Amniotic stem cell (primary cell): ENCODE measurements at regions not wholly inside any gene's neighbourhood (a gene's known extent, or its start where the extent isn't known, plus 50 kb on each side); places are given as distances from the start of the nearest gene placed in this dataset.
"Not testable (repeated sequence)": the region's sequence is repeated elsewhere in the genome, so short reads cannot be mapped to it uniquely, and the experiment has no call there.

Experiments
- DNase-seq: peaks from one replicate; lab custom pipeline; 2025; lab: John Stamatoyannopoulos, UW

DNA sequence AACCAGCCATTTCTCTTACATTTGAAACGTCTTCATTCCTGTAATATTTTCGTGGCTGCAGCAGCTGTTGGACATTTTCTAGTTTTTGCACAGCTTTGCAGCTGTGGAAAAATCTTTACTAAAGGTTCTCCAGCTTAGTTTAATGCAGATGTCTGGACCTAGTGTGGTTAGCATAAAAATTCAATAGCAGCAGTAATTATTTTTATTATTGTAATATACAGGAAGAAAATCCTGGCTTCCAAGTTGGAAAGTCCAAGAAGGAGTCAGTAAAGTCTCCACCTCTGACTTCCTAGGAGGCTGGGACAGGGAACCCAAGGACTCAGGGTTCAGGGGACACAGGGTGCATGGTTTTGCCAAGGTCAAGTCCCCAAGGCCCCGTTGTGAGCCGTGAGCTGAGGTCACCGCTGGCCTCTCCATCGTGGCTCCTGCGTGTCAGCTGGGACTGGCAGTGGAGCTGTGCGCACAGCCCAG lies 230.6 kb downstream of the FNDC1 start:
- DNase-seq, result no peak

GRCh38 chr6:159398633-159399032 lies 229.4 kb downstream of the FNDC1 start:
- DNase-seq, result no peak

GRCh38 chr6:159397753-159398152 lies 228.6 kb downstream of the FNDC1 start:
- no peak for DNase-seq

GRCh38 chr6:159395609-159396008 lies 226.4 kb downstream of the FNDC1 start:
- no peak for DNase-seq

DNA sequence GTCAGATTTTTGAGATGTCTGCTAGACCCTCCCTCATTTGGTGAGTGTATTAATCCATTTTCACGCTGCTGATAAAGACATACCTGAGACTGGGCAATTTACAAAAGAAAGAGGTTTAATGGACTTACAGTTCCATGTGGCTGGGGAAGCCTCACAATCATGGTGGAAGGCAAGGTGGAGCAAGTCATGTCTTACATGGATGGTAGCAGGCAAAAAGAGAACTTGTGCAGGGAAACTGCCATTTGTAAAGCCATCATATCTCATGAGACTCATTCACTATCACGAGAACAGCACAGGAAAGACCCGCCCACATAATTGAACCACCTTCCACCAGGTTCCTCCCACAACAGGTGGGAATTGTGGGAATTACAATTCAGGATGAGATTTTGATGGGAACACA lies 223.5 kb downstream of the FNDC1 start:
- not testable (repeated sequence) for DNase-seq

- DNase-seq, result no peak
These were observed 221.2 kb downstream of the FNDC1 start for GRCh38 chr6:159390381-159390780.

GRCh38 chr6:159389695-159390094 lies 220.5 kb downstream of the FNDC1 start:
- DNase-seq, result no peak

DNA sequence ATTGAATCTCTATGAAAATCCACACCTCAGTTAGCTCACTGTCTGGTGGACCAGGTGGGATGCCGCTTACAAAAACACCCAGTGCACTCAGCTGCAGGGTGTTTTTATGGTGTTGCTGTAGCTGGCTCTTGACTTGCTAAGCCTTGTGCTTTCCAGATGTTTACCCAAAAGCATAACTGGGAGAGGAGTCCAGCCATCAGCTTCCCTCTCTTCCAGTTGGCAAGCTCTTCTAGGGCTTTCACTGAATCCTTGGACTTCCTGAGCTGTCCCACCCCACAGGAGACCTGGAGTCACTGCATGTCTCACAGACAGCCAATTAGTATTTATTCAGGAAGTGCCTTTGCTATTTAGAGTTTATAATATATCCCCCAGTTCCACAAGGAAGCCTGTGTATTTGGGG lies 210.9 kb downstream of the FNDC1 start:
- DNase-seq, result no peak

GRCh38 chr6:159378411-159379328 lies 209.5 kb downstream of the FNDC1 start:
- DNase-seq, result no peak

DNA sequence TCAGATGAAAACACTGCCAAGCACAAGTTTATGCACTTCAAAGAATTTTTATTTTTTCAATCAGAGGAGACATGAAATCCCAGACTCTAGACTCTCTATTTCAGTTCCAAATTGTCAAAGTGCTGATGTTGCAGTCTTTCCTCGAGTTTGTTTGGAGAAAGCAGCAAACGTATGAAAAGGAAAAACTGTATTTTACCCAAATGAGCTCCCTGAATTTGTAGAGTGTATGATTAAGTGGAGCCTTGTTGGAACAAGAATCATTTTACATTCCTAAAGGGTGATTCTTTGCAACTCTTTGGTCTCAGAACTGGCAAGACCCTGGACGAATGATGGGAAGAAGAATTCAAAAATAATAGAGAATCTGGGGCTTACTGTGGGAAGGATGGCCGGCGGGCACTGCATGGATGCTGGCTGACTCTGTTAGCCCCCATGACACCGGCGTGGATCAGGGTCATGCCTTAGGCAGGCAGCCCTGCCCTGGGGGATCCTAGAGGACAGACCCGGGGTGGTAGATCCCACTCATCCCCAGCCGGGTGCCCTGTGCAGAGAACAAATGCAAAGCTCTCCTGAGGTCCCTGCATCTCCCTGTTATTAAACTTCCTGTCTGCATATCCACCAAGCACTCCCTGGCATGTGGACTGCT lies 207.4 kb downstream of the FNDC1 start:
- no peak for DNase-seq

DNA sequence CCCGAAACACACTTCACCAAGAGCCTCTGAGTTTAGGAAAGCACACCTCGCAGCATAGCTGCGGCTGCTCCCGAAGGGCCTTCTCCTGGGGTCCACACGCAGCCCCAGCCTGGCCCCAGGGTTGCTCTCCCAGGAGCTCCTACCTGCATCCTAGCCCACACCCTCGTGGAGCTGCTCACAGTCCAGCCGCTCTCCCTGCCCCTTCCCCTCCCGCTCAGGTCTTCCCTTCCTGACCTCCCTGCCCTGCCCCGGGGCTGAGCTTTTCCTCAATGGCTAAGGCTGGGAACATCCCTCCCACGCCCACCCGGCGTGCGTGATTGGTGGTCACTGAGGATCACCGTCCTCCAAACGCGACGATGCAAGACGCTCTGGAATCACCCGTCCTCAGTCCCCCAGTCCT lies 205.8 kb downstream of the FNDC1 start:
- DNase-seq, result no peak

DNA sequence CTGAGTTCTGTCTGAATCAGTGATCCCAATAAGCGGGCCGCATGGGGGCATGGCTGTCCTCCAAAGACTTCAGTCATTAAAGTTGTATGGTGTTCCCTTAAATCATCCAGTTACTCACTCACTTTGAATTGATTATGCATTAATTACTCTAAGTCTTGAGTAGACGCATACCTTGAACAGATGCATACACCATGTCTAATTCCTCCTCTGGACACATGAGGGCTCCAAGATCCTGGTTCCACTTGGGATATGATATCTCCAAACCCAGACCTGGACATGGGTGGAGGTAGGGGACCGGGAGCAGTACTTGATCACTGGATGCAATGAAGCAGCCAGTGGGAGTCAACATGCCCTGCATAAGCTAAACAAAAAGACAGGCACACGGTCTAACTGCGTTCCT lies 204.5 kb downstream of the FNDC1 start:
- DNase-seq, result no peak

DNA sequence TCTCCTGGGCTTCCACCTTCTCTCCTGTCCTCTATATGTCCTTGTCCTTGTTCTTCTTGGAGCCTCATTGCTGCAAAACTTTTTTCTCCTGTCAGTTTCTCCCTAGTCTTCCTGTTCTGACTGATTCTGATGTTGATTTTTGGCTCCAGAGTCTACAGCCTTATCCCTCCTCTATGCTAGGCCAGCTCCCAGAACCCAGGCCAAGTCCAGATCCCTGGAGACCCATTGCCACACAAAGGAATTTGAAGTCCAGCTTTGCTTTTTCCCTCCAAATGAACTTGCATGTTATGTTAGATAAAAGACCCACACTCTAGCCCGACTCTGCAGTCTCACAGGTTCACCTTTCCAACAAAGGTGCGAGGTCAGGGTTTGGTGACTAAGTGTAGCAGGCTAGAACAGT lies 203.1 kb downstream of the FNDC1 start:
- no peak for DNase-seq

DNA sequence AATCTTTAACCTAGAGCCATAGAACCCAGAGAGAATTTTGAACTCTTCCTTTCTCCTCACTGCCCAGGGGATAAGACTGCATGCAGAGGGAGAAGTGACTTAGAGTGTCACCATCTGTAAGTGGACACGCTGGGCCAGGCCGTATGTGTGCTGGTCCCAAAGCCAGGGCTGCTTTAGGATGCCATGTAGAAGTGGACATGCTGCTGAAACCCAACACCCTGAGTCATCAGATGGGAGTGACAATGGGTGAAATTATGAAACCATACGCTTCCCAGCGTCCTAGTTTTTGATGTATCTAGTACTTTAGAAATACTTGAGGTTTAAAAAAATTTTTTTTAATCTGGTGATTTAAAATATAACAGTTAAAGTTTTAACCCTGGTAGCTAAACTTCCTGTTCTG lies 191.1 kb downstream of the FNDC1 start:
- no peak for DNase-seq

DNA sequence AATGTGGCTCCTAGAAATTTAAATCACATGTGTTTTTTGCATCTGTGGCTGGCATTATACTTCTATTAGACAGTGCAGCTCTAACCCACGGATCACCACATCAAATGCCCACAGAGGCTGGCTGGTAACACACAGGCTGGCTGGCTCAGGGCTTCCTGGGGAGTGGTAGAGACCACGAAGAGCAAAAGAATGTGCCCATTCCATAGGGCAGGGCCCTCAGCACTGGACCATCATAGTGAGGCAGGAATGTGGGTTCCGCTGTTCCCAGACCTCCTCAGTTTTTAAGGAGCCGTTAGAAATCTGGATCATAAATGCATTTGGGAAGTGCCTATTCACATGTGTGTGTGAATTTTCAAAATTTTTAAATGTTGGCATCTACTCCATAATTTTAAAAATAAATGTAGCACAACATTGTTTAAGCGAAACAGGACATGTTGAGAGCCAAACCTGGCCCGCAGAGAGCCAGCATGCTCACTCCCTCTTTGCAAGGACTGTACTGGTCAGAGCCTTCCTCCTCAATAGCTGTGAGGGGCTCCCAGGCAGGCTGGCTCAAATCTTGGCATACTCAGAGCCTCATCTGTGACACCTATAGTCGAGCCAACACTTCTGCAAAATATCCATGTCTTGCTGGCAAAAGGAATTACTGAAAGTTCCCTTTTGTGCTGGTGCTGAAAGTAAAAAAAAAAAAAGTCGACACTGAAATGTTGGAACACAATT lies 190.5 kb downstream of the FNDC1 start:
- no peak for DNase-seq

GRCh38 chr6:159358562-159358961 lies 189.4 kb downstream of the FNDC1 start:
- DNase-seq, result no peak

DNA sequence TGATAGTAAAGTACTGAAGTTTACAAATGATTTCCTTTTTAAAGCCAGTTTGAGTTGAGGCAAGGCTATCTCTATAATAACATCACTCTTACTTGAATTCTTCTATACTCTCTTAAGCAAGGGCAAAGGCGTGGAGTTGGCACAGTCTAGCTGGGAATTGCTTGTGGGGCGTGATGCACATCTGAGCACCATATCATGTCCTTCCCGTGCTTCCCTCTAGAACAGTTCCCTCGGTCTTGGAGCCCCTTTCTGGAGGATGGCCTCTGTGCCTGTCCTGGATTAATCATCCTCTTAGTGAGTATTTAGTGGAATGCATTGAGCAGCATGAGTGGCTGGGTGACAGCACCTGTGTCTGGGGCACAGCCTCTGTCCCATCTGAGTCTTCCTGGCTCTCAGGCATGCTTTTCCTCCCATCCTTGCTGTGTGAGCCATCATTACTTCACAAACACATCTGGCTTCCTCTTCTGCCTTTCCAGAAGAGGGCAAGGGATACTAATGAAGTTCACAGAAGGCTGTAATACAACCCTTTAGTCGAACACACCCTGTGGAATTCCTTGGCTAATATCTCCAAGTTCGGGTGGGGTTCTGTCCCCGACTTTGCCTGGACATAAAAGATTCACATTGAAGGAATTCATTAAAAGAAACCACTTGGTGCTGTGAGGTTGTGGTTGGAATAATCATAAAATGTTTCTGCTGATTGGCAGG lies 188.2 kb downstream of the FNDC1 start:
- DNase-seq, result no peak

DNA sequence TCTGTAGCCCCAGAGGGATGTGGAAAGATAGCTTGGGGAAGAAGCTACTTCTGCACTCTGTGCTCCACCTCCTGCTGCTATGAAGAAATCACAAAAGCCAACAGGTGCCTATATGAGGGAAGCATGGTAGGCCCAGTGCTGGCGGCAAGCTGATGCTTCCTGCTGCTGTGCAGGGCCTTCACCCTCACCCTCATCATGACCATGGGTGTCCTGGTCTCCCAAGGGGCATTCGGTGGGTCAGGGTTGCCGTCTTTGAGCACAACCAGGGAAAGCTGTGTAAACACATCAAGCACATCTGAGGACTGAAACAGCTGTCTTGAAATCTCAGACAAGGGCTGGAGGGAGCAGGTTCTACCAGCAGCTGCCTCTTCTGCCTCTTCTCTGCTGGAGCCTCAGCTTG lies 184.0 kb downstream of the FNDC1 start:
- no peak for DNase-seq

- DNase-seq, result no peak
These were observed 182.5 kb downstream of the FNDC1 start for GRCh38 chr6:159351707-159352106.

GRCh38 chr6:159349915-159350314 lies 180.7 kb downstream of the FNDC1 start:
- no peak for DNase-seq

- DNase-seq, result no peak
These were observed 174.5 kb downstream of the FNDC1 start for GRCh38 chr6:159343709-159344108.

GRCh38 chr6:159342146-159342545 lies 172.9 kb downstream of the FNDC1 start:
- DNase-seq, result no peak
